ENCODE measurements at regions not wholly inside any gene's neighbourhood (a gene's known extent, or its start where the extent isn't known, plus 50 kb on each side); places are given as distances from the start of the nearest gene placed in this dataset.

DNA sequence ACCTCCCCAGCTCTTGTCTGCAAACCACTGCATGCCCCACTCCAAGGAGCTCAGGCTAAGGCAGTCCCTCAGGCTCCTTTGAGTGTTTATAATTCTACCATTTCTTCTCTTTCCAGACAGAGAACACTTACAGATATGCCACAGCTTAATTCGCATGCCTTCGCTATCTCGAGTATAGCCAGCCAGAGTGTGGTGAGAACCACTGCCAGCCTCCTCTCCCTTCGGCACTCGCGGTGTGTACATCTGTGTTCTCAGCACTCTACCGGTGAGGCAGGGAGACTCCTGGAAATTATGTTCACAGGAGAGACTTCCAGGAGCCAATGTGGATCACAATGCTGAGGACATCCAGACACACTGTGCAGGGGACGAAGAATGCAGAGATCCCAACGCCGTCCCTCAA is 143.7 kb upstream of the IRX1 start:
- TF ChIP-seq CTCF (IDR thresholded peaks at IDR 0.05), result no peak
- no peak for TF ChIP-seq POLR2A (IDR thresholded peaks at IDR 0.05)

All from lower leg skin (tissue), 3 donors.